H9 (cell line): ENCODE measurements at regions not wholly inside any gene's neighbourhood (a gene's known extent, or its start where the extent isn't known, plus 50 kb on each side); places are given as distances from the start of the nearest gene placed in this dataset.

Experiments used
- DNase-seq: peaks from one replicate; pipeline ENCODE4 v3.0.0-alpha.2; 2017
- H2AFZ ChIP-seq: one replicate; pipeline ENCODE4 v1.6.1; 2013; ENCODE audit warnings: mild to moderate bottlenecking, low read length, control low read depth, moderate library complexity
- H2AK5ac ChIP-seq: 2 replicates; pipeline ENCODE4 v1.6.1; 2013; ENCODE audit warnings: low read length, control low read depth, mixed read lengths; ENCODE audit not compliant: insufficient read length
- H2BK120ac ChIP-seq: one replicate; pipeline ENCODE4 v1.6.1; 2013; ENCODE audit warnings: low read depth, mild to moderate bottlenecking, low read length, control low read depth, inconsistent platforms; ENCODE audit not compliant: poor library complexity, severe bottlenecking
- H2BK12ac ChIP-seq: 2 replicates; pipeline ENCODE4 v1.6.1; 2013; ENCODE audit warnings: low read length, control low read depth, mixed read lengths, low read depth; ENCODE audit not compliant: insufficient read length
- H2BK15ac ChIP-seq: 2 replicates; pipeline ENCODE4 v1.6.1; 2013; ENCODE audit warnings: low read depth, low read length, control low read depth
- H2BK20ac ChIP-seq: one replicate; pipeline ENCODE4 v1.6.1; 2013; ENCODE audit warnings: low read depth, mild to moderate bottlenecking, low read length, control low read depth, inconsistent platforms; ENCODE audit not compliant: poor library complexity, severe bottlenecking
- H2BK5ac ChIP-seq: 2 replicates; pipeline ENCODE4 v1.6.1; 2013; ENCODE audit warnings: low read length, control low read depth, mixed read lengths; ENCODE audit not compliant: insufficient read length
- H3K14ac ChIP-seq: 2 replicates; pipeline ENCODE4 v1.6.1; 2013; ENCODE audit warnings: low read length, control low read depth; ENCODE audit not compliant: insufficient read depth
- H3K18ac ChIP-seq: 2 replicates; pipeline ENCODE4 v1.6.1; 2013; ENCODE audit warnings: low read depth, mild to moderate bottlenecking, mixed read lengths, low read length, control low read depth; ENCODE audit not compliant: insufficient read length
- H3K23ac ChIP-seq: 2 replicates; pipeline ENCODE4 v1.6.1; 2013; ENCODE audit warnings: low read length, control low read depth, mixed read lengths, low read depth; ENCODE audit not compliant: insufficient read length
- H3K23me2 ChIP-seq: 2 replicates; pipeline ENCODE4 v1.6.1; 2013; ENCODE audit warnings: low read depth, mild to moderate bottlenecking, mixed read lengths, low read length, control low read depth; ENCODE audit not compliant: insufficient read length, poor library complexity, severe bottlenecking
- H3K27ac ChIP-seq: 2 replicates; pipeline ENCODE4 v1.5.1; 2013; ENCODE audit warnings: low read length, control low read depth, mixed read lengths, low read depth; ENCODE audit not compliant: insufficient read length
- H3K27me3 ChIP-seq: 2 replicates; pipeline ENCODE4 v1.6.1; 2013; ENCODE audit warnings: low read length, control low read depth, inconsistent platforms; ENCODE audit not compliant: insufficient read depth
- H3K4ac ChIP-seq: 2 replicates; pipeline ENCODE4 v1.6.1; 2013; ENCODE audit warnings: low read depth, mild to moderate bottlenecking, control low read depth, inconsistent platforms, low read length, moderate library complexity
- H3K4me1 ChIP-seq: 2 replicates; pipeline ENCODE4 v1.6.1; 2013; ENCODE audit warnings: low read length, control low read depth, inconsistent platforms; ENCODE audit not compliant: insufficient read depth
- H3K4me2 ChIP-seq: 2 replicates; pipeline ENCODE4 v1.6.1; 2013; ENCODE audit warnings: low read length, control low read depth, mixed read lengths; ENCODE audit not compliant: insufficient read length, insufficient read depth
- H3K56ac ChIP-seq: 2 replicates; pipeline ENCODE4 v1.6.1; 2013; ENCODE audit warnings: low read depth, mild to moderate bottlenecking, mixed read lengths, low read length, control low read depth; ENCODE audit not compliant: insufficient read length
- H3K79me1 ChIP-seq: 2 replicates; pipeline ENCODE4 v1.6.1; 2013; ENCODE audit warnings: low read depth, mild to moderate bottlenecking, moderate library complexity, low read length, control low read depth, inconsistent platforms; ENCODE audit not compliant: insufficient read depth, poor library complexity, severe bottlenecking
- H3K79me2 ChIP-seq: 2 replicates; pipeline ENCODE4 v1.6.1; 2013; ENCODE audit warnings: low read length, control low read depth, inconsistent platforms; ENCODE audit not compliant: insufficient read depth
- H3K9ac ChIP-seq: 2 replicates; pipeline ENCODE4 v1.6.1; 2013; ENCODE audit warnings: low read length, control low read depth, mixed read lengths; ENCODE audit not compliant: insufficient read length; ENCODE audit errors: extremely low read depth
- H3K9me3 ChIP-seq: one replicate; pipeline ENCODE4 v1.6.1; 2013; ENCODE audit warnings: low read depth, low read length, inconsistent platforms; ENCODE audit not compliant: control insufficient read depth
- H3T11ph ChIP-seq: one replicate; pipeline ENCODE4 v1.6.1; 2013; ENCODE audit warnings: mild to moderate bottlenecking, low read length, control low read depth, inconsistent platforms
- H4K20me1 ChIP-seq: one replicate; pipeline ENCODE4 v1.6.1; 2013; ENCODE audit not compliant: control insufficient read depth, insufficient read length, insufficient read depth
- H4K5ac ChIP-seq: 2 replicates; pipeline ENCODE4 v1.6.1; 2013; ENCODE audit warnings: low read depth, mild to moderate bottlenecking, mixed read lengths, low read length, control low read depth; ENCODE audit not compliant: insufficient read length
- H4K8ac ChIP-seq: replicated peaks from 2 replicates; pipeline ENCODE4 v1.6.1; 2013; ENCODE audit warnings: low read length, control low read depth, mixed read lengths, low read depth; ENCODE audit not compliant: insufficient read length
- H4K91ac ChIP-seq: 2 replicates; pipeline ENCODE4 v1.6.1; 2013; ENCODE audit warnings: low read depth, mild to moderate bottlenecking, moderate library complexity, mixed read lengths, low read length, control low read depth; ENCODE audit not compliant: insufficient read length
- H3K27ac Mint-ChIP-seq, 3 experiments: 2 replicates in 2 of 3; 3 replicates in 1 of 3; pipeline ENCODE4 v1.8.0; 2020 to 2021; ENCODE audit warnings: mixed read lengths in 3 of 3, mild to moderate bottlenecking in 1 of 3, moderate library complexity in 1 of 3
- H3K27me3 Mint-ChIP-seq: 2 replicates; pipeline ENCODE4 v1.8.0; 2021; ENCODE audit warnings: low read depth, mild to moderate bottlenecking, moderate library complexity, mixed read lengths
- H3K36me3 Mint-ChIP-seq, 3 experiments: 2 replicates in 2 of 3; 3 replicates in 1 of 3; pipeline ENCODE4 v1.8.0; 2020 to 2021; ENCODE audit warnings: low read depth in 3 of 3, mixed read lengths in 3 of 3; ENCODE audit not compliant: insufficient read depth in 1 of 3
- H3K4me1 Mint-ChIP-seq, 2 experiments: 2 replicates each; pipeline ENCODE4 v1.8.0; 2020; ENCODE audit warnings: mixed read lengths in 2 of 2
- H3K4me3 Mint-ChIP-seq, 2 experiments: 2 replicates in 1 of 2; 3 replicates in 1 of 2; pipeline ENCODE4 v1.8.0; 2020 to 2021; ENCODE audit warnings: mild to moderate bottlenecking in 2 of 2, mixed read lengths in 2 of 2, moderate library complexity in 1 of 2
- H3K9me3 Mint-ChIP-seq, 2 experiments: 2 replicates in 1 of 2; 3 replicates in 1 of 2; pipeline ENCODE4 v1.8.0; 2020; ENCODE audit warnings: mild to moderate bottlenecking in 2 of 2, mixed read lengths in 2 of 2, moderate library complexity in 1 of 2
- CTCF ChIP-seq: fragments of 200-600 bp; sonication (generic); conservative IDR thresholded peaks from 3 replicates; pipeline ENCODE4 v1.8.0; 2021; ENCODE audit warnings: antibody characterized with exemption, mild to moderate bottlenecking
- WGBS: extraction: QIAGEN DNeasy Blood & Tissue Kit; methylation state at CpG from one replicate; pipeline ENCODE4 v1.1.7; 2013; ENCODE audit warnings: missing lambda C conversion rate, low lambda C conversion rate, mixed read lengths; ENCODE audit not compliant: insufficient read length; ENCODE audit errors: extremely low coverage; 5-methylcytosine and 5-hydroxymethylcytosine counted together

- Histone ChIP-seq H3K4ac (no peak overlapping the region), H2AK5ac (no peak overlapping the region), H3K56ac (no peak overlapping the region), H2BK120ac (no peak overlapping the region), H3K9ac (no peak overlapping the region), H3K23me2 (no peaks in the 10 kb centered on the region), H2BK5ac (no peak overlapping the region), H3K9me3 (no peaks in the 10 kb centered on the region), H2AFZ (no peak overlapping the region), H2BK12ac (no peak overlapping the region), H4K8ac (no peak overlapping the region), H3K18ac (no peak overlapping the region), H3K4me1 (no peaks in the 10 kb centered on the region), H4K91ac (no peak overlapping the region), H3K27me3 (no peaks in the 10 kb centered on the region), H3K4me2 (no peak overlapping the region), H3K79me2 (no peaks in the 10 kb centered on the region), H2BK15ac (no peak overlapping the region), H3K27ac (no peak overlapping the region), H3T11ph (no peak overlapping the region), H4K5ac (no peak overlapping the region), H4K20me1 (no peaks in the 10 kb centered on the region), H3K14ac (no peak overlapping the region), H3K79me1 (no peaks in the 10 kb centered on the region), H3K23ac (no peak overlapping the region), H2BK20ac (no peak overlapping the region)
- H3K27me3 Mint-ChIP-seq = peaks cover 15% of the 10 kb centered on the region
- H3K9me3 Mint-ChIP-seq = peaks cover 0 to 6% of the 10 kb centered on the region in 2 experiments; a peak in 2 of 5 replicates
- peaks cover 7 to 11% of the 10 kb centered on the region in 2 experiments for H3K4me1 Mint-ChIP-seq
- H3K27ac Mint-ChIP-seq = no peak overlapping the region
- TF ChIP-seq CTCF = no peak
- H3K36me3 Mint-ChIP-seq = no peaks in the 10 kb centered on the region; a peak in 1 of 7 replicates
- no peak for DNase-seq
- no peak overlapping the region for H3K4me3 Mint-ChIP-seq
- no CpG with 5 or more reads among the region's 6 CpGs for WGBS
Measured at GRCh38 chr13:27348461-27348860, 76.0 kb upstream of the GTF3A start.
